ENCODE measurements at regions not wholly inside any gene's neighbourhood (a gene's known extent, or its start where the extent isn't known, plus 50 kb on each side); places are given as distances from the start of the nearest gene placed in this dataset.

DNA sequence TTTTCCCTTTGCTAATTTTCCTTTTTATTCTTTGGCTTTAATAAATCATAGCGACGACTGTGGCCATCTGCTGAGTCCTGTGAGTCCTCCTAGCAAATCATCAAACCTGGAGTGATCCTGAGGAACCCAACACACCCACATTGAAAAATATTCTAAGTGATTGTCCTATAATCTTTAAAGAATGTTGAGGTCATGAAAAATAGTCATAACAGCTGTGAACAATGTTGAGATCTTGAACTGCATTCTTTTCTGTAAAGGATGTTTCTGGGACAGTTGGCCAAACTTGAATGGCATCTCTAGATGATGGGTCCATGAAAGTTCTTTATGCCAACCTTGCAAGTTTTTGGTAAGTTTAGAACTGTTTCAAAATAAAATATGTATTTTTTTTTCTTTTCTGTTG, 53.2 kb upstream of the ADAM23 start:
- TF ChIP-seq CTCF (IDR thresholded peaks at IDR 0.05; ENCODE audit: borderline replicate concordance, extremely low read depth, low read length, poor library complexity, severe bottlenecking) (no peak), EZH2 (IDR thresholded peaks at IDR 0.05; ENCODE audit: borderline replicate concordance, low read depth, low read length, severe bottlenecking) (no peak)
